GM13976 (cell line): ENCODE measurements at regions not wholly inside any gene's neighbourhood (a gene's known extent, or its start where the extent isn't known, plus 50 kb on each side); places are given as distances from the start of the nearest gene placed in this dataset.

Experiments used
- DNase-seq: peaks from one replicate; pipeline ENCODE4 v3.0.0; 2012; ENCODE audit warnings: low spot score
- CTCF ChIP-seq: IDR thresholded peaks from 2 replicates; pipeline ENCODE4 v1.5.1; 2012; ENCODE audit warnings: borderline replicate concordance, mild to moderate bottlenecking; ENCODE audit not compliant: insufficient read depth; ENCODE audit errors: extremely low read depth, missing control alignments, control extremely low read depth
- in situ Hi-C: fragments of 300-500 bp; cut with MboI; formaldehyde crosslinking; loops from one replicate; pipeline ENCODE4 v1.12.0; 2022; ENCODE audit warnings: low sequenced_read_pairs, mixed read lengths, inconsistent platforms; ENCODE audit not compliant: unreplicated experiment

DNA sequence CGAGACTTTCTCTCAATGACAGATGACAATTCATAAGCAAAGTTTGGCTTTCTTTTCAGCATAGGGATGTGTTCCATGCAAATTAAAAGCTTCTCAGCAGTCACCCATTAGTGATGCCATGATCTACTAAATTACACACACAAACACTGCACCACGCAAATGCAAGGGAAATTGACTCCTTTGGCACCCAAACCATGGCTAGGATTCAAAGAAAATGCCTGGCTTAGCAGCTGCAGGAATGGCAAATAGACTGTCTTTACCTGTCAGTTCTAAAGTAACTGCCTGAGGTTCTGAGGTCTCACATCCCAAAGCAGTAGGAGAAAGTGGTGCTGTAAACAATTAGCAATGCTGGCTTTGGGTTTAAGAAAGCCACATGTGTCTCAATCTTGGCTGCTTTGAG, 108.6 kb upstream of the ATP10B start:
- DNase-seq, result no peak
- in situ Hi-C loops, result no loop called here
- TF ChIP-seq CTCF, result no peak

GRCh38 chr5:160959804-160960203, 107.8 kb upstream of the ATP10B start:
- in situ Hi-C loops, result no loop called here
- no peak for TF ChIP-seq CTCF
- DNase-seq, result no peak

- no peak for DNase-seq
- TF ChIP-seq CTCF, result no peak
- in situ Hi-C loops, result no loop called here
Observed at GRCh38 chr5:160957312-160957861, 105.4 kb upstream of the ATP10B start.

- DNase-seq, result no peak
Observed at GRCh38 chr5:160956051-160956450, 104.0 kb upstream of the ATP10B start.

DNA sequence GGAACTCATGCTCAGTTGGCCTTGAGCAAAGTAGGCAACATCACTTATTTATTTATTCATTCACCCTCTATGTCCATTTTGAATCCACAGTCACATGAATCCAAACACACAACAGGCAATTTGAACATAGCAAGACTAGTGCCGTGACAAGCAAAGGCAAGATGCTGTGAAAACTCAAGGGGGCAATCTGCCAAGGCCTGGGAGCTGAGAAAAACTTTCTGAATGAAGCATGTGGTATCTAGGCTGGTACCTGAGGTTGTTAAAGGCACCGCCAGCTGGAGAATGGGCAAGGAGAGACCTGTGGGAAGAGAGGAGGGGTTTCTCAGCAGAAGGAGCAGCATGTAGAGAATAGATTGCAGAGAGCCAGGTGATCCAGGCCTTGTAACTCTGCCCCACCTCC, 98.3 kb upstream of the ATP10B start:
- DNase-seq, result no peak
- in situ Hi-C loops, result no loop called here
- no peak for TF ChIP-seq CTCF

More at GRCh38 chr5:160956051-160956450, 104.0 kb upstream of the ATP10B start:
- no peak for TF ChIP-seq CTCF
- in situ Hi-C loops, result no loop called here

GRCh38 chr5:160940725-160941124, 88.7 kb upstream of the ATP10B start:
- in situ Hi-C loops, result no loop called here
- TF ChIP-seq CTCF, result no peak
- no peak for DNase-seq

GRCh38 chr5:160938532-160938931, 86.5 kb upstream of the ATP10B start:
- no peak for DNase-seq
- TF ChIP-seq CTCF, result no peak
- in situ Hi-C loops, result no loop called here
